ENCODE measurements at regions not wholly inside any gene's neighbourhood (a gene's known extent, or its start where the extent isn't known, plus 50 kb on each side); places are given as distances from the start of the nearest gene placed in this dataset.

DNA sequence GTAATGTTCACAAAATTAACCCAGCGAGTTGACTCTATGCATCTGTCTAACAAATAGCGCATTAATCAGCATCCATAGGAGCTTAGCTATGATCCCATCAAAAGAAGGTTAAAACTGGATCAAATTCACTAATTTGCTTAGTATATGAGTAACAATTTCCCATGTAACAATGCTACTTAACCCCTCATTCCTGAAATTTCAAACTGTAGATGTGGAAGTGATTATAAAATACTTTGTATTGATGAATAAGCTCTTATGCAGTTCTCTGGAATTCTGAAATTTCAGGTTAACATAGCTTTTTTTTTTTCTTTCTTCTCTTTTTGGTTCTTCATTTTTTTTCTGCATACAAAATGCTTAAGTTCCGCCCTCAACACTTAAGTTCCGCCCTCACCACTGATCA, 1272.7 kb downstream of the KCNT2 start:
- TF ChIP-seq, protein P1, sequence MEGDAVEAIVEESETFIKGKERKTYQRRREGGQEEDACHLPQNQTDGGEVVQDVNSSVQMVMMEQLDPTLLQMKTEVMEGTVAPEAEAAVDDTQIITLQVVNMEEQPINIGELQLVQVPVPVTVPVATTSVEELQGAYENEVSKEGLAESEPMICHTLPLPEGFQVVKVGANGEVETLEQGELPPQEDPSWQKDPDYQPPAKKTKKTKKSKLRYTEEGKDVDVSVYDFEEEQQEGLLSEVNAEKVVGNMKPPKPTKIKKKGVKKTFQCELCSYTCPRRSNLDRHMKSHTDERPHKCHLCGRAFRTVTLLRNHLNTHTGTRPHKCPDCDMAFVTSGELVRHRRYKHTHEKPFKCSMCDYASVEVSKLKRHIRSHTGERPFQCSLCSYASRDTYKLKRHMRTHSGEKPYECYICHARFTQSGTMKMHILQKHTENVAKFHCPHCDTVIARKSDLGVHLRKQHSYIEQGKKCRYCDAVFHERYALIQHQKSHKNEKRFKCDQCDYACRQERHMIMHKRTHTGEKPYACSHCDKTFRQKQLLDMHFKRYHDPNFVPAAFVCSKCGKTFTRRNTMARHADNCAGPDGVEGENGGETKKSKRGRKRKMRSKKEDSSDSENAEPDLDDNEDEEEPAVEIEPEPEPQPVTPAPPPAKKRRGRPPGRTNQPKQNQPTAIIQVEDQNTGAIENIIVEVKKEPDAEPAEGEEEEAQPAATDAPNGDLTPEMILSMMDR (conservative IDR thresholded peaks at IDR 0.05; ENCODE audit: low read length), result no peak
- no peak for TF ChIP-seq EZH2phosphoT487 (IDR thresholded peaks at IDR 0.05; ENCODE audit: borderline replicate concordance)

All from Loucy (cell line).